ENCODE measurements at regions not wholly inside any gene's neighbourhood (a gene's known extent, or its start where the extent isn't known, plus 50 kb on each side); places are given as distances from the start of the nearest gene placed in this dataset.

GRCh38 chr21:15254111-15254510 is 189.3 kb upstream of the NRIP1 start:
- TF ChIP-seq ZNF626 (tag by site-specific recombination; IDR thresholded peaks at IDR 0.05) (no peak), MYNN (tag by site-specific recombination; IDR thresholded peaks at IDR 0.05; ENCODE audit: borderline replicate concordance) (no peak), ZFHX2 (tag by site-specific recombination; conservative IDR thresholded peaks at IDR 0.05) (no peak), ZSCAN5A (tag by site-specific recombination; IDR thresholded peaks at IDR 0.05) (no peak), ZNF2 (tag by site-specific recombination; IDR thresholded peaks at IDR 0.05) (no peak), ZSCAN23 (tag by site-specific recombination; IDR thresholded peaks at IDR 0.05) (no peak), ZNF501 (tag by site-specific recombination; IDR thresholded peaks at IDR 0.05) (no peak), ZNF404 (tag by site-specific recombination; IDR thresholded peaks at IDR 0.05) (no peak), ZNF621 (tag by site-specific recombination; IDR thresholded peaks at IDR 0.05) (no peak), ZNF600 (tag by site-specific recombination; IDR thresholded peaks at IDR 0.05) (no peak), ZNF292 (tag by site-specific recombination; IDR thresholded peaks at IDR 0.05; ENCODE audit: borderline replicate concordance, low read depth) (no peak), FEZF1 (tag by site-specific recombination; IDR thresholded peaks at IDR 0.05) (no peak), ZNF768 (tag by site-specific recombination; IDR thresholded peaks at IDR 0.05) (no peak), ZBTB26 (tag by site-specific recombination; optimal IDR thresholded peaks at IDR 0.05) (no peak), GLIS1 (tag by site-specific recombination; IDR thresholded peaks at IDR 0.05) (no peak), ZNF544 (tag by site-specific recombination; IDR thresholded peaks at IDR 0.05) (no peak)
- TF ChIP-seq, protein P1, sequence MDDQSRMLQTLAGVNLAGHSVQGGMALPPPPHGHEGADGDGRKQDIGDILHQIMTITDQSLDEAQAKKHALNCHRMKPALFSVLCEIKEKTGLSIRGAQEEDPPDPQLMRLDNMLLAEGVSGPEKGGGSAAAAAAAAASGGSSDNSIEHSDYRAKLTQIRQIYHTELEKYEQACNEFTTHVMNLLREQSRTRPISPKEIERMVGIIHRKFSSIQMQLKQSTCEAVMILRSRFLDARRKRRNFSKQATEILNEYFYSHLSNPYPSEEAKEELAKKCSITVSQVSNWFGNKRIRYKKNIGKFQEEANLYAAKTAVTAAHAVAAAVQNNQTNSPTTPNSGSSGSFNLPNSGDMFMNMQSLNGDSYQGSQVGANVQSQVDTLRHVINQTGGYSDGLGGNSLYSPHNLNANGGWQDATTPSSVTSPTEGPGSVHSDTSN (CRISPR knock-in tag; IDR thresholded peaks at IDR 0.05): no peak
- TF ChIP-seq, protein P2, sequence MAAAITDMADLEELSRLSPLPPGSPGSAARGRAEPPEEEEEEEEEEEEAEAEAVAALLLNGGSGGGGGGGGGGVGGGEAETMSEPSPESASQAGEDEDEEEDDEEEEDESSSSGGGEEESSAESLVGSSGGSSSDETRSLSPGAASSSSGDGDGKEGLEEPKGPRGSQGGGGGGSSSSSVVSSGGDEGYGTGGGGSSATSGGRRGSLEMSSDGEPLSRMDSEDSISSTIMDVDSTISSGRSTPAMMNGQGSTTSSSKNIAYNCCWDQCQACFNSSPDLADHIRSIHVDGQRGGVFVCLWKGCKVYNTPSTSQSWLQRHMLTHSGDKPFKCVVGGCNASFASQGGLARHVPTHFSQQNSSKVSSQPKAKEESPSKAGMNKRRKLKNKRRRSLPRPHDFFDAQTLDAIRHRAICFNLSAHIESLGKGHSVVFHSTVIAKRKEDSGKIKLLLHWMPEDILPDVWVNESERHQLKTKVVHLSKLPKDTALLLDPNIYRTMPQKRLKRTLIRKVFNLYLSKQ (tag by site-specific recombination; IDR thresholded peaks at IDR 0.05; ENCODE audit: borderline replicate concordance): no peak
- H3K27ac ChIP-seq (ENCODE audit: extremely low read depth, low read depth, low read length): no peak overlapping the region
- H3K36me3 ChIP-seq (ENCODE audit: control insufficient read depth in 2 of 2, insufficient read depth in 1 of 2, low read length in 2 of 2): no peaks in the 10 kb centered on the region
- POLR2A ChIA-PET: no interaction called here
- no peaks in the 10 kb centered on the region for H3K9me3 ChIP-seq (ENCODE audit: control insufficient read depth, insufficient read depth, low read depth, low read length)
- CTCF ChIA-PET: no interaction called here
- H3K4me1 ChIP-seq (ENCODE audit: control insufficient read depth, insufficient read depth, low read length): no peaks in the 10 kb centered on the region
- no peak overlapping the region for H3K4me3 ChIP-seq (ENCODE audit: low read depth, low read length)

DNA sequence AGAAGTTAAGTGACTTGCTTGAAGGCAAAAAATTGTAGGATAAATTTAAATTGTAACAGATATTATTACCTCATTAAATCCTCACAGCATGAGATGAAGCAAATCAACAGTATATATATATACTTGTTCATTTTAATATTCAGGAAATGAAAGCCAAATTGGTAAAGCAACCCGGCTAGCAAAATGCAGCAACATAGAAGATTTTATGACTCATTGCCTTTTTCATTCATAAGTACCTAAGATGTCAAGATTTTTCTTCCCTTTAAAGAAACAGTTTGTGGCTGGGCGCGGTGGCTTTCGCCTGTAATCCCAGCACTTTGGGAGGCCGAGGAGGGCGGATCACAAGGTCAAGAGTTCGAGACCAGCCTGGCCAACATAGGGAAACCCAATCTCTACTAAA is 190.5 kb upstream of the NRIP1 start:
- no peaks in the 10 kb centered on the region for H3K36me3 ChIP-seq (ENCODE audit: control insufficient read depth in 2 of 2, insufficient read depth in 1 of 2, low read length in 2 of 2)
- H3K9me3 ChIP-seq (ENCODE audit: control insufficient read depth, insufficient read depth, low read depth, low read length): no peaks in the 10 kb centered on the region
- no peaks in the 10 kb centered on the region for H3K4me1 ChIP-seq (ENCODE audit: control insufficient read depth, insufficient read depth, low read length)
- ChIA-PET POLR2A (no interaction called here), CTCF (no interaction called here)
- H3K27ac ChIP-seq (ENCODE audit: extremely low read depth, low read depth, low read length): no peak overlapping the region
- TF ChIP-seq ZNF701 (tag by site-specific recombination; IDR thresholded peaks at IDR 0.05): no peak
- no peak overlapping the region for H3K4me3 ChIP-seq (ENCODE audit: low read depth, low read length)

All from HEK293 (cell line).